ENCODE measurements at regions not wholly inside any gene's neighbourhood (a gene's known extent, or its start where the extent isn't known, plus 50 kb on each side); places are given as distances from the start of the nearest gene placed in this dataset.

- Histone ChIP-seq H3K27ac (no peak overlapping the region), H3K4me3 (ENCODE audit: low read depth, low read length) (no peak overlapping the region)
- no peak for TF ChIP-seq CTCF (IDR thresholded peaks at IDR 0.05)
Measured at GRCh38 chr6:26311012-26311384, 54.0 kb upstream of the BTN3A2 start.

GRCh38 chr6:26311385-26312095, 53.5 kb upstream of the BTN3A2 start:
- H3K4me1 ChIP-seq = no peaks in the 10 kb centered on the region
- no peaks in the 10 kb centered on the region for H3K9me3 ChIP-seq (ENCODE audit: control insufficient read depth, low read length)
- H3K9ac ChIP-seq = no peak overlapping the region
- no peak for TF ChIP-seq CTCF (IDR thresholded peaks at IDR 0.05)
- H3K27me3 ChIP-seq (ENCODE audit: control insufficient read depth, insufficient read depth, low read length) = no peaks in the 10 kb centered on the region
- no peaks in the 10 kb centered on the region for H3K79me2 ChIP-seq
- H3K4me3 ChIP-seq (ENCODE audit: low read depth, low read length) = peak overlapping the region; percentile 82
- peak overlapping the region; percentile 92 for H3K4me2 ChIP-seq (ENCODE audit: low read length)
- H3K36me3 ChIP-seq (ENCODE audit: control insufficient read depth, insufficient read depth, low read length) = no peaks in the 10 kb centered on the region
- peak overlapping the region; percentile 3 for H2AFZ ChIP-seq
- H3K27ac ChIP-seq = peak overlapping the region; percentile 45

More at GRCh38 chr6:26311012-26311384, 54.0 kb upstream of the BTN3A2 start:
- H3K36me3 ChIP-seq (ENCODE audit: control insufficient read depth, insufficient read depth, low read length) = no peaks in the 10 kb centered on the region
- H3K27me3 ChIP-seq (ENCODE audit: control insufficient read depth, insufficient read depth, low read length) = no peaks in the 10 kb centered on the region
- H2AFZ ChIP-seq = no peak overlapping the region
- H3K4me1 ChIP-seq = no peaks in the 10 kb centered on the region
- H3K4me2 ChIP-seq (ENCODE audit: low read length) = no peak overlapping the region
- no peaks in the 10 kb centered on the region for H3K79me2 ChIP-seq
- H3K9me3 ChIP-seq (ENCODE audit: control insufficient read depth, low read length) = no peaks in the 10 kb centered on the region
- no peak overlapping the region for H3K9ac ChIP-seq

GRCh38 chr6:26312096-26312463, 52.9 kb upstream of the BTN3A2 start:
- H3K79me2 ChIP-seq = no peaks in the 10 kb centered on the region
- no peaks in the 10 kb centered on the region for H3K4me1 ChIP-seq
- peak overlapping the region; percentile 45 for H3K27ac ChIP-seq
- H3K27me3 ChIP-seq (ENCODE audit: control insufficient read depth, insufficient read depth, low read length) = no peaks in the 10 kb centered on the region
- peak overlapping the region; percentile 3 for H2AFZ ChIP-seq
- H3K4me3 ChIP-seq (ENCODE audit: low read depth, low read length) = peak overlapping the region; percentile 82
- no peak overlapping the region for H3K9ac ChIP-seq
- no peaks in the 10 kb centered on the region for H3K9me3 ChIP-seq (ENCODE audit: control insufficient read depth, low read length)
- TF ChIP-seq CTCF (IDR thresholded peaks at IDR 0.05) = no peak
- peak overlapping the region; percentile 92 for H3K4me2 ChIP-seq (ENCODE audit: low read length)
- no peaks in the 10 kb centered on the region for H3K36me3 ChIP-seq (ENCODE audit: control insufficient read depth, insufficient read depth, low read length)

- no peak overlapping the region for H3K9ac ChIP-seq
- no peak for TF ChIP-seq CTCF (IDR thresholded peaks at IDR 0.05)
- H3K27ac ChIP-seq = peak overlapping the region; percentile 45
- no peaks in the 10 kb centered on the region for H3K36me3 ChIP-seq (ENCODE audit: control insufficient read depth, insufficient read depth, low read length)
- H3K27me3 ChIP-seq (ENCODE audit: control insufficient read depth, insufficient read depth, low read length) = no peaks in the 10 kb centered on the region
- peak overlapping the region; percentile 47 for H2AFZ ChIP-seq
- peak overlapping the region; percentile 82 for H3K4me3 ChIP-seq (ENCODE audit: low read depth, low read length)
- H3K9me3 ChIP-seq (ENCODE audit: control insufficient read depth, low read length) = no peaks in the 10 kb centered on the region
- H3K79me2 ChIP-seq = no peaks in the 10 kb centered on the region
- H3K4me2 ChIP-seq (ENCODE audit: low read length) = peak overlapping the region; percentile 92
- H3K4me1 ChIP-seq = no peaks in the 10 kb centered on the region
Measured at GRCh38 chr6:26312501-26313397, 52.2 kb upstream of the BTN3A2 start.
